GM12872 (cell line): ENCODE measurements at regions not wholly inside any gene's neighbourhood (a gene's known extent, or its start where the extent isn't known, plus 50 kb on each side); places are given as distances from the start of the nearest gene placed in this dataset.

Experiments
- TF ChIP-seq, protein P1 (sequence below): IDR thresholded peaks from 3 replicates; pipeline ENCODE4 v1.5.1; 2011; ENCODE audit warnings: low read depth, mild to moderate bottlenecking, low read length, moderate library complexity; ENCODE audit not compliant: insufficient read depth

DNA sequence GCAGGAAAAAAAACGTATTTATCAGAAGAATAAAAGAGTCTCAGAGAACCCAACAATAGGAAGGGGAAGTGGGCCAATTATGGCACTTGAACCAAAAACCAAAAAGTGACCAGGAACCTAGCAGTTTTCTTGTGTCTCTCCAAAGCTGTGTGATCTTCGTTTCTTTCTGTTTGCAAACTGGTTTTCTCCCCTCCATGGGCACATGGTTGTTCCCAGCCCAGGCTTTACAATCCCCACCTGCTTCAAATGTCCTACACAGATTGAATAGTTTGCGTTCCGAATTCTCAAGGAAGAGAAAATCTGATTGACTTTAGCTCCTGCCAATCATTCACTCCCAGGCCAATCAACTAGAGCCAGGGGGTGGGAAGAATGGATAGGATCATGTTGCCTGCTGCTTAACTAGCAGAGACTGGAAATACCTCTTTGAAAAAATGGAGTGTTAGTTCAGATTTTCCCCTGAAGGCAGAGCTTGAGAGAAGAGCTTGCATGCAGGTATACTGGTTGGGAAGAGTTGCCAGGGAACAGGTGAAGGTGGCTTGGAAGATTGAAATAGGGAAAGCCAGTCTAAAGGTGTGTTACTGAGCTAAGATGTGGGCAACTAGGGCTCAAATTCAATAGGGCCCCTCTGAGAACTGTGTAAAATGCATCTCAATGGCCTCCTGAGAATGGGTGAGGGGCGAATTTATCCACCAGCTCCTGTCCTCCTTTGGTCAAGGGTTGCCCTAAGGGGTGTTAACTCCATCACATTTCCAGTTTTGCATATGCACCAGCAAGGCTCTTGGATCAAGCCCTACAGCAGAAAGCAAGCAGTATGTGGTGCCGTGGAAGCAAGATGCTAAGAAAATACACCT, 106.4 kb upstream of the SRRM4 start:
- TF ChIP-seq, protein P1, sequence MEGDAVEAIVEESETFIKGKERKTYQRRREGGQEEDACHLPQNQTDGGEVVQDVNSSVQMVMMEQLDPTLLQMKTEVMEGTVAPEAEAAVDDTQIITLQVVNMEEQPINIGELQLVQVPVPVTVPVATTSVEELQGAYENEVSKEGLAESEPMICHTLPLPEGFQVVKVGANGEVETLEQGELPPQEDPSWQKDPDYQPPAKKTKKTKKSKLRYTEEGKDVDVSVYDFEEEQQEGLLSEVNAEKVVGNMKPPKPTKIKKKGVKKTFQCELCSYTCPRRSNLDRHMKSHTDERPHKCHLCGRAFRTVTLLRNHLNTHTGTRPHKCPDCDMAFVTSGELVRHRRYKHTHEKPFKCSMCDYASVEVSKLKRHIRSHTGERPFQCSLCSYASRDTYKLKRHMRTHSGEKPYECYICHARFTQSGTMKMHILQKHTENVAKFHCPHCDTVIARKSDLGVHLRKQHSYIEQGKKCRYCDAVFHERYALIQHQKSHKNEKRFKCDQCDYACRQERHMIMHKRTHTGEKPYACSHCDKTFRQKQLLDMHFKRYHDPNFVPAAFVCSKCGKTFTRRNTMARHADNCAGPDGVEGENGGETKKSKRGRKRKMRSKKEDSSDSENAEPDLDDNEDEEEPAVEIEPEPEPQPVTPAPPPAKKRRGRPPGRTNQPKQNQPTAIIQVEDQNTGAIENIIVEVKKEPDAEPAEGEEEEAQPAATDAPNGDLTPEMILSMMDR, result no peak

DNA sequence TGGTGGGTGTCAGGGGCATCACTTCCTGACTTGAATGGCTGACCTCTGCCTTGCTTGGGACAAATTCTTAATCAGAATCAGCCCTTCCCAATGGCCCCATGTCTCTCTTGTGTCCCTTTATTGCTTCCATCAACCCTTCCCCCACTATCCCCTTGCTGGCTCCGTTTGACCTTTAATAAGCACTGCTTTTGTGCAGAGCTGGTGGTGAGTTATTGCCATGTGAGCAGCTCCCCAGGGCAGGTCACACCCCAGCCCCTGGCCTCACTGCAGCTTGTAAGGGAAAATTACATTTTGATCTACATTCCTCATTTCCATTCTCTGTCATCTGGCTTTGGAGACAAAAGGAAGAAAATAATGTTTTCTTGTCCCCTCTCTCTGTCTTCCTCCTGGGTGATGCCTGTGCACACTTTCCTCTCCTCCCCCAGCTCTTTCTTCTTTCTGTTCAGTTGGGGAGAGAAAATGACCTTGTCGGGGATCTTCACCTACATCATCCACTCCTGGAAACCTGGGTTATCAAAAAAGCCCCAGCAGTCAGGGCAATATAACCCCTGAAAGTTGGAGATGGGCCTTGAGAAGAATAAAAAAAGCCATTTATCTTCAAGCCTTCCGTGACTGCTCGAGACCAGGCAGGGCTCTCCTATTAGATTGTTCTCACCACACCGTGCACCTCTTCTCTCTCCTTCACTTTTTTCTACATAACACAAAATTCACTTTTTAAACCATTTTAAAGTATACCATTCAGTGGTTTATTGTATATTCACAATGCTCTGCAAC, 100.4 kb upstream of the SRRM4 start:
- TF ChIP-seq, protein P1, result no peak

DNA sequence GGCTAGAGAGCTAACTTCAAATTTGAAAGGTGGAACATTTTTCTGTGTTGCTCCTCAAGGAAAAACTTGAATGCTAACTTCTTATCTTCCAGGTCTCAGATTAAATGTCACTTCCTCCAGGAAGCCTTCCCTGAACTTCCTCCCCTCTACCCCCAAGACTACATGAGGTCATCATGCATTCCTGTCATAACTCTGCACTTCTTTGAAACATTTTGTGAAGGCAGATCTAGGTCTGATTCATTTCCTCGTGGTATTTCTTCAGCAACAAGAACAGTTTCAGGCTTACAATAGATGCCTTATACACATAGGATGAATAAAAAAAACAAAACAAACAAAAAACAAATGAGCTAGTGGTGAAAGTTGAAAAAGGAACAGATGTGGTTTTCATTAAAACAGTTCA, 97.1 kb upstream of the SRRM4 start:
- TF ChIP-seq, protein P1, result no peak

DNA sequence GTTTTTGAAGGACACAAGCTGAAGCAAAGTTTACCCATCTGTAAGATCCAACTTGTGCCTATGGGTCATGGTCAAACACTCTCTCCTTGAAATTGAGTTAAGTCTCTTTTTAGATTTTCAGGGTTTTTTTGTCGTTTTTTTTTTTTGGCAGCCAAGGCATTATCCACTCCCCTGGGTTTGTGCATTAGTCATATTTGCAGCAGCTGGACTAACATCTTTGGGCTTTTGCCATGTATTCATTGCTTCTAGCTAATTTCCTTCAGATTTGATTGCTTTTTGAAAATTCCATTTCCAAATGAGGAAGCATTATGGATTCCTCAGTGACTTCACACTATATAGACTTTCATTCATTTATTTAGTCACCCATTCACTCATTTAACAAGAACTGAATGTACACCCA, 80.3 kb upstream of the SRRM4 start:
- TF ChIP-seq, protein P1, result no peak

DNA sequence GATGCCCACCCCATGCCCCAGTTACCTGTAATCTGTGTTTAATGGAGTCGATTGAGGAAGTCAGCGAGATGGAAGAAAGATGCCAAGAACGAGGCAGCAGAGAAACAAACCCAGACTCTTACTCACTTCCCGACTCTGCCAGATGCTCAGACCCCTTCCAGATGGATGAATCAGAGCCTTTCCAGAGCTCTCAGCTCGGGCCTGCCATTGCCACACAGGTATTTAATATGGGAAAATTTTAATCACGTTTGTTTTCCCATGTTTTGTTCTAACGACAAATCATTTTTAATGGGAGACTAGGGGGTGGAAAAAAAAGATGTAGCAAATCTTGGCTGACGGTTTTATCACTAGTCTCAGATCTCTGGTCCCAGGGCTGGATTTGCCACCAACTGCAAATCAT, 72.5 kb upstream of the SRRM4 start:
- TF ChIP-seq, protein P1, result no peak

DNA sequence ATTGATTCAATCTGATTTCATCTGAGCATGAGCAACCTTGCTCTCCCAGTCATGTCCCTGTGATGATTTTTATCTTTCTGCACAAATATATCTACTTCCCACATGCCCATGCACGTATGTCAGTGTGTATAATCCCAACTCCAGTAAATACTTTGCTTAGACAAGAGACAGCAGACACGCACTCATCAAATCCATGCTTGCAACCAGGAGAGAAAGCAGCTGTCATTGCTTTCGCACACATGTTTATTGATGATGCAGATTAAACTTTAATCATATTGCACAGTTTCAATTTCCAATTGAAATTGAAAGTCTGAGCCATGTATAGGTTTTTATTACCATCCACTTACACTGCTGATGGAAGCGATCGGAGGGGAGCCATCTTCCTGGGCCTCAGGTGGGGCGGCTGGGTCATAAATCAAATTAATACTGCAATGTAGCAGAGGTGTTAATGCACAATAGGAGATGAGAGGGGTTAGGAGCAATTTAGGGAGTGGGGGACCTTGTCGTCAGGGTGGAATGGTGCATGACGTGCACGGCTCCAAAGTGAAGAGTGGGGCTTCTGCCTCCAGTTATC, 68.6 kb upstream of the SRRM4 start:
- TF ChIP-seq, protein P1, result no peak

DNA sequence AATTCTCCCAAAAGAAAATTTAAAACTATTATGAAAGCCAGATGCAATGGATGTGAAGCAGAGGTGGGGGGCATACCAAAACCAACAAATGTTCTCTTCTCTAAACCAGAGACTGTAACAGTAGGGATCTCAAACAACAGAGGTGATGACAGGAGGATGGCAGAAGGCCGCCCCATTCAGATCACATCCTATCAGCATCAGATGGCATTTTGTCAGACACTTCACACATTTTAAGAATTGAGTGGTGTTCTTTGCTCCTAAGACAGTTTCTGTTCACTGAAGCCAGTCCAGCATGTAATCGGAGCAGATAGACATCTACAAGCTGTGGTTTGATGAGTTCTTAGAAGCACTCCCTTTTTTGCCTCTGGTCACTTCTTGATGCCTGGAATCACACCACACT, 59.6 kb upstream of the SRRM4 start:
- TF ChIP-seq, protein P1, result no peak
